LHCN-M2 (cell line): ENCODE measurements at regions not wholly inside any gene's neighbourhood (a gene's known extent, or its start where the extent isn't known, plus 50 kb on each side); places are given as distances from the start of the nearest gene placed in this dataset.
"Not testable (repeated sequence)": the region's sequence is repeated elsewhere in the genome, so short reads cannot be mapped to it uniquely, and the experiment has no call there.

Experiments
- DNase-seq: peaks from one replicate; pipeline ENCODE4 v3.0.0-alpha.2; 2012; ENCODE audit warnings: low read depth

- DNase-seq: no peak
Observed at GRCh38 chr13:50412046-50412617, 396.9 kb downstream of the KCNRG start.

- no peak for DNase-seq
Observed at GRCh38 chr13:50414640-50415039, 399.4 kb downstream of the KCNRG start.

GRCh38 chr13:50415428-50415827 is 400.2 kb downstream of the KCNRG start:
- DNase-seq: no peak

- DNase-seq: no peak
Observed at GRCh38 chr13:50417597-50417996, 402.4 kb downstream of the KCNRG start.

GRCh38 chr13:50419331-50419865 is 404.2 kb downstream of the KCNRG start:
- no peak for DNase-seq

- no peak for DNase-seq
Observed at GRCh38 chr13:50419896-50420295, 404.7 kb downstream of the KCNRG start.

GRCh38 chr13:50420718-50421472 is 405.7 kb downstream of the KCNRG start:
- DNase-seq: no peak

GRCh38 chr13:50421473-50422130 is 406.4 kb downstream of the KCNRG start:
- DNase-seq: peak; percentile 51

GRCh38 chr13:50422181-50423148 is 407.2 kb downstream of the KCNRG start:
- no peak for DNase-seq

GRCh38 chr13:50424993-50425392 is 409.7 kb downstream of the KCNRG start:
- no peak for DNase-seq

GRCh38 chr13:50425772-50426171 is 410.5 kb downstream of the KCNRG start:
- no peak for DNase-seq

GRCh38 chr13:50426927-50427326 is 411.7 kb downstream of the KCNRG start:
- no peak for DNase-seq

- DNase-seq: not testable (repeated sequence)
Observed at GRCh38 chr13:50427511-50427910, 412.3 kb downstream of the KCNRG start.

- peak; percentile 89 for DNase-seq
Observed at GRCh38 chr13:50428183-50428877, 413.1 kb downstream of the KCNRG start.

- no peak for DNase-seq
Observed at GRCh38 chr13:50435011-50435410, 408.5 kb downstream of the DLEU7 start.

GRCh38 chr13:50437252-50437651 is 406.2 kb downstream of the DLEU7 start:
- DNase-seq: peak; percentile 78

GRCh38 chr13:50438351-50438750 is 405.1 kb downstream of the DLEU7 start:
- no peak for DNase-seq

GRCh38 chr13:50441130-50441529 is 402.4 kb downstream of the DLEU7 start:
- peak; percentile 55 for DNase-seq

GRCh38 chr13:50444726-50445125 is 398.8 kb downstream of the DLEU7 start:
- DNase-seq: no peak

GRCh38 chr13:50446611-50447010 is 396.9 kb downstream of the DLEU7 start:
- DNase-seq: no peak

- DNase-seq: no peak
Observed at GRCh38 chr13:50448535-50448998, 394.9 kb downstream of the DLEU7 start.
